ENCODE measurements at regions not wholly inside any gene's neighbourhood (a gene's known extent, or its start where the extent isn't known, plus 50 kb on each side); places are given as distances from the start of the nearest gene placed in this dataset.

DNA sequence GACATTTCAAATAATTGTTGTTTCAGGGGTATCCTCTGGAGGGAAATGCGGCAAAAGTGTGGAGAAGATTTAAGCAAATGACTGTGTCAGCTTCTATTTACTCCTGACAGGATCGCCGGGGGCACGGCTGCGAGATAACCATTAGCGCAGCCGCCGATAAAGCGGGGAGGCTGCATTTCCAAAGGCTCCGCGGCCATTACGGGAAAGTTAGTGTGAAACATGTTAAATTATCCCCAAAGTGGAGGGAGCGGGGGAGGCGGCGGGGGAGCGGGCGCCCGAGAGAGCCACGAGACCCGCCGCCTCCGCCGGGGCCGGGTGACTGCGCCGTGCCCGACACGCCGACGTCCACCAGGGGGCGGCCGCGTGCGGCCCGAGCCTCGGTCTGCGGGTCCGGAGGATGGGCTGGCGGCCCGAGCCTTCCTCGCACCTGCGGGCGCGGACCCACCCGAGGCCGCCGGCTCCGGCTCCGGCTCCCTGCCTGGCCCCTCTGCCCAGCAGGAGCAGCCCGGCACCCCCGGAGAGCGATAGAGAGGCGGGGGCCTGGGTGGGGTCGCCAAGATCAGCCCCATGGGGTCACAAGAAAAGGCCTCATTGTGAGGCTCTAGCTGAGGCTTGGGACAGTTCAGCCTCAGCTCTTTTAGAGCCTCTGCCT is 74.4 kb upstream of the PAX2 start (continued):
- TF ChIP-seq, protein P1, sequence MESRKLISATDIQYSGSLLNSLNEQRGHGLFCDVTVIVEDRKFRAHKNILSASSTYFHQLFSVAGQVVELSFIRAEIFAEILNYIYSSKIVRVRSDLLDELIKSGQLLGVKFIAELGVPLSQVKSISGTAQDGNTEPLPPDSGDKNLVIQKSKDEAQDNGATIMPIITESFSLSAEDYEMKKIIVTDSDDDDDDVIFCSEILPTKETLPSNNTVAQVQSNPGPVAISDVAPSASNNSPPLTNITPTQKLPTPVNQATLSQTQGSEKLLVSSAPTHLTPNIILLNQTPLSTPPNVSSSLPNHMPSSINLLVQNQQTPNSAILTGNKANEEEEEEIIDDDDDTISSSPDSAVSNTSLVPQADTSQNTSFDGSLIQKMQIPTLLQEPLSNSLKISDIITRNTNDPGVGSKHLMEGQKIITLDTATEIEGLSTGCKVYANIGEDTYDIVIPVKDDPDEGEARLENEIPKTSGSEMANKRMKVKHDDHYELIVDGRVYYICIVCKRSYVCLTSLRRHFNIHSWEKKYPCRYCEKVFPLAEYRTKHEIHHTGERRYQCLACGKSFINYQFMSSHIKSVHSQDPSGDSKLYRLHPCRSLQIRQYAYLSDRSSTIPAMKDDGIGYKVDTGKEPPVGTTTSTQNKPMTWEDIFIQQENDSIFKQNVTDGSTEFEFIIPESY (IDR thresholded peaks at IDR 0.05; ENCODE audit: extremely low read depth, insufficient replicate concordance, low read length): no peak
- no peak for TF ChIP-seq CEBPB (IDR thresholded peaks at IDR 0.05; ENCODE audit: low read depth)

- TF ChIP-seq EZH2phosphoT487 (IDR thresholded peaks at IDR 0.05; ENCODE audit: borderline replicate concordance) (no peak), TCF7L2 (IDR thresholded peaks at IDR 0.05; ENCODE audit: borderline replicate concordance, extremely low read depth, insufficient read depth, insufficient read length) (no peak), CBX3 (IDR thresholded peaks at IDR 0.05; ENCODE audit: low read depth) (no peak), MAX (IDR thresholded peaks at IDR 0.05) (no peak), POLR2A (IDR thresholded peaks at IDR 0.05; ENCODE audit: borderline replicate concordance, extremely low read depth, insufficient read depth, insufficient read length) (no peak), YY1 (IDR thresholded peaks at IDR 0.05; ENCODE audit: extremely low read depth, insufficient replicate concordance, low read depth, low read length) (no peak)
- TF ChIP-seq, protein P1 (IDR thresholded peaks at IDR 0.05; ENCODE audit: extremely low read depth, insufficient replicate concordance, low read length): no peak
- TF ChIP-seq, protein P2, sequence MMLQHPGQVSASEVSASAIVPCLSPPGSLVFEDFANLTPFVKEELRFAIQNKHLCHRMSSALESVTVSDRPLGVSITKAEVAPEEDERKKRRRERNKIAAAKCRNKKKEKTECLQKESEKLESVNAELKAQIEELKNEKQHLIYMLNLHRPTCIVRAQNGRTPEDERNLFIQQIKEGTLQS (IDR thresholded peaks at IDR 0.05): no peak
- no peak overlapping the region for H3K4me3 ChIP-seq (replicated peaks in 1 of 2; ENCODE audit: low read depth in 1 of 2, low read length in 2 of 2)
- no peak for DNase-seq (ENCODE audit: low read depth, low spot score)
- no peaks in the 10 kb centered on the region for H3K79me2 ChIP-seq (ENCODE audit: insufficient read depth, low read length)
- H3K9ac ChIP-seq (ENCODE audit: low read length): no peak overlapping the region
- H3K36me3 ChIP-seq (ENCODE audit: control insufficient read depth in 1 of 2, insufficient read depth in 2 of 2, low read length in 2 of 2): no peaks in the 10 kb centered on the region
- H3K4me2 ChIP-seq (ENCODE audit: low read length): no peak overlapping the region
- BruUV-seq (replicated peaks): no TSS peak
- H2AFZ ChIP-seq (ENCODE audit: low read depth, low read length, poor library complexity, severe bottlenecking): no peak overlapping the region
- H3K9me3 ChIP-seq (ENCODE audit: control insufficient read depth in 1 of 2, insufficient read depth in 1 of 2, low read depth in 1 of 2, low read length in 2 of 2): no peaks in the 10 kb centered on the region
- H3K27ac ChIP-seq (ENCODE audit: low read depth, low read length): no peak overlapping the region
- no peak for ATAC-seq
- H3K4me1 ChIP-seq (ENCODE audit: control insufficient read depth in 1 of 2, insufficient read depth in 2 of 2, low read length in 2 of 2): peaks cover 6 to 10% of the 10 kb centered on the region in 2 experiments
- H3K27me3 ChIP-seq (ENCODE audit: insufficient read depth, low read length): peaks cover 24% of the 10 kb centered on the region
- no peaks in the 10 kb centered on the region for H4K20me1 ChIP-seq (ENCODE audit: insufficient read depth)
- CTCF ChIA-PET: no interaction called here
- no peaks in the 10 kb centered on the region for H3K9me2 ChIP-seq (ENCODE audit: insufficient read depth)
- POLR2A ChIA-PET: interaction anchor here (0.7 kb wide), 1 partner anchor 206 kb away, joined by 3 read pairs; no protein-coding TSS in a partner anchor
- intact Hi-C loops (cut with micrococcal nuclease): no loop called here
- RAD21 ChIA-PET (ENCODE audit: low non-redundant PET in 1 of 2, low total read pairs in 2 of 2, uncharacterized antibody in 2 of 2, unreplicated experiment in 2 of 2): no interaction called here
Observed at GRCh38 chr10:100672199-100672598, 73.2 kb upstream of the PAX2 start.

Data from HCT116 (cell line).